Progenitor cell of endocrine pancreas (in vitro differentiated cells): ENCODE measurements at regions not wholly inside any gene's neighbourhood (a gene's known extent, or its start where the extent isn't known, plus 50 kb on each side); places are given as distances from the start of the nearest gene placed in this dataset.

Experiments
- DNase-seq: peaks from one replicate; pipeline ENCODE4 v3.0.0; 2021; ENCODE audit warnings: low spot score; ENCODE audit not compliant: unreplicated experiment
- H3K27ac Mint-ChIP-seq: 2 replicates; pipeline ENCODE4 v1.8.0; 2021; ENCODE audit warnings: mild to moderate bottlenecking, moderate library complexity, mixed read lengths
- H3K27me3 Mint-ChIP-seq: 2 replicates; pipeline ENCODE4 v1.8.0; 2021; ENCODE audit warnings: mixed read lengths
- H3K36me3 Mint-ChIP-seq: 2 replicates; pipeline ENCODE4 v1.8.0; 2022; ENCODE audit warnings: mixed read lengths; ENCODE audit not compliant: insufficient read depth
- H3K4me1 Mint-ChIP-seq: 2 replicates; pipeline ENCODE4 v1.8.0; 2021; ENCODE audit warnings: low read depth, mixed read lengths
- H3K4me3 Mint-ChIP-seq: 2 replicates; pipeline ENCODE4 v1.8.0; 2021; ENCODE audit warnings: low read depth, mild to moderate bottlenecking, moderate library complexity, mixed read lengths
- H3K9me3 Mint-ChIP-seq: 2 replicates; pipeline ENCODE4 v1.8.0; 2021; ENCODE audit warnings: low read depth, mixed read lengths
- TF ChIP-seq, protein P1 (sequence below): fragments of 200-600 bp; sonication (generic); IDR thresholded peaks from one replicate; pipeline ENCODE4 v1.5.0; 2021; ENCODE audit warnings: antibody characterized with exemption, mild to moderate bottlenecking; ENCODE audit not compliant: unreplicated experiment

DNA sequence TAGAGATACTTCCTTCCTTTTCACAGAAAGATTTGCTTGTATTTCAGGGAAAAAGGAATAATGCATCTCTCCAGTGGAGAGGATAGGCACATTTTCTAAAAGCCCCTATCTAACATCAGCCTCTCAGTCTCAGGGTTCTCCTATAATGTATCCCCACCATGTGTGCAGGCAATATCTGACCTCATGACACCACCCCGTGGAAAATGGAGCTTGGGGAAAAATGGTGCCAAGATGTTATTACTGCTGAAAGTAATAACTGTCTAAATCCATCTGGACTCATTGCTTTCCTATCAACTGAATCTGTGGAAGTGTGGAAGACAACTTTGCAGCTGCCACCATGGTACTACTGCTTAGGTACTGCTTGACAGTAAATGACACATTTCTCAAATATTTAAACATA, 574.3 kb downstream of the LRRC70 start:
- no peak overlapping the region for H3K27ac Mint-ChIP-seq
- no peaks in the 10 kb centered on the region for H3K27me3 Mint-ChIP-seq
- H3K36me3 Mint-ChIP-seq = no peaks in the 10 kb centered on the region
- TF ChIP-seq, protein P1, sequence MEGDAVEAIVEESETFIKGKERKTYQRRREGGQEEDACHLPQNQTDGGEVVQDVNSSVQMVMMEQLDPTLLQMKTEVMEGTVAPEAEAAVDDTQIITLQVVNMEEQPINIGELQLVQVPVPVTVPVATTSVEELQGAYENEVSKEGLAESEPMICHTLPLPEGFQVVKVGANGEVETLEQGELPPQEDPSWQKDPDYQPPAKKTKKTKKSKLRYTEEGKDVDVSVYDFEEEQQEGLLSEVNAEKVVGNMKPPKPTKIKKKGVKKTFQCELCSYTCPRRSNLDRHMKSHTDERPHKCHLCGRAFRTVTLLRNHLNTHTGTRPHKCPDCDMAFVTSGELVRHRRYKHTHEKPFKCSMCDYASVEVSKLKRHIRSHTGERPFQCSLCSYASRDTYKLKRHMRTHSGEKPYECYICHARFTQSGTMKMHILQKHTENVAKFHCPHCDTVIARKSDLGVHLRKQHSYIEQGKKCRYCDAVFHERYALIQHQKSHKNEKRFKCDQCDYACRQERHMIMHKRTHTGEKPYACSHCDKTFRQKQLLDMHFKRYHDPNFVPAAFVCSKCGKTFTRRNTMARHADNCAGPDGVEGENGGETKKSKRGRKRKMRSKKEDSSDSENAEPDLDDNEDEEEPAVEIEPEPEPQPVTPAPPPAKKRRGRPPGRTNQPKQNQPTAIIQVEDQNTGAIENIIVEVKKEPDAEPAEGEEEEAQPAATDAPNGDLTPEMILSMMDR = no peak
- peaks cover 3% of the 10 kb centered on the region for H3K9me3 Mint-ChIP-seq
- H3K4me3 Mint-ChIP-seq = no peak overlapping the region
- H3K4me1 Mint-ChIP-seq = peaks cover 10% of the 10 kb centered on the region
- no peak for DNase-seq

- no peak overlapping the region for H3K27ac Mint-ChIP-seq
- H3K36me3 Mint-ChIP-seq = no peaks in the 10 kb centered on the region
- H3K4me1 Mint-ChIP-seq = no peaks in the 10 kb centered on the region
- no peak for DNase-seq
- no peaks in the 10 kb centered on the region for H3K27me3 Mint-ChIP-seq
- TF ChIP-seq, protein P1 = no peak
- no peaks in the 10 kb centered on the region for H3K9me3 Mint-ChIP-seq
- H3K4me3 Mint-ChIP-seq = no peak overlapping the region
Observed at GRCh38 chr5:63145167-63145566, 566.5 kb downstream of the LRRC70 start.

GRCh38 chr5:63141591-63141990, 563.0 kb downstream of the LRRC70 start:
- Mint-ChIP-seq H3K9me3 (no peaks in the 10 kb centered on the region), H3K27me3 (no peaks in the 10 kb centered on the region), H3K4me1 (peaks cover 3% of the 10 kb centered on the region), H3K36me3 (no peaks in the 10 kb centered on the region), H3K27ac (no peak overlapping the region), H3K4me3 (no peak overlapping the region)
- TF ChIP-seq, protein P1 = no peak
- DNase-seq = no peak

DNA sequence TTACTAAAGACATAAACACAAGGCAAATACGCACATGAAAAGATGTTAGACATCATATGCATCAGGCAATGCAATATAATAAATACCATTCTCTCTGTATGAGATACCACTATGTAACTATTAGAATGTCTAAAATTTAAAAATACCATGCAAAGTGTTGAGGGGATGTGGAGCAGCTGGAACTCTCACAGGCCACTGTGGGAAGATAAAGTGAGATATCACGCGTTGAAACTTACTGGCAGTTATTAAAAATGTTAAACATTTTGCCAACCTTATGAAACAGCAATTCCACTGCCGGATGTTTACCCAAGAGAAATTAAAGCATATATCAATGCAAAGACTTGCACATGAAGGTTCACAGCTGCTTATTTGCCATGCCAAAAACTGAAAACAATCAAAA, 556.7 kb downstream of the LRRC70 start:
- H3K4me3 Mint-ChIP-seq = no peak overlapping the region
- H3K9me3 Mint-ChIP-seq = no peaks in the 10 kb centered on the region
- TF ChIP-seq, protein P1 = no peak
- no peaks in the 10 kb centered on the region for H3K36me3 Mint-ChIP-seq
- H3K4me1 Mint-ChIP-seq = peaks cover 3% of the 10 kb centered on the region
- no peak for DNase-seq
- no peaks in the 10 kb centered on the region for H3K27me3 Mint-ChIP-seq
- no peak overlapping the region for H3K27ac Mint-ChIP-seq

- TF ChIP-seq, protein P1 = no peak
- Mint-ChIP-seq H3K36me3 (no peaks in the 10 kb centered on the region), H3K27me3 (no peaks in the 10 kb centered on the region)
Observed at GRCh38 chr5:63131626-63132285, 553.1 kb downstream of the LRRC70 start.

More at GRCh38 chr5:63131626-63132285, 553.1 kb downstream of the LRRC70 start:
- no peaks in the 10 kb centered on the region for H3K4me1 Mint-ChIP-seq
- H3K27ac Mint-ChIP-seq = no peak overlapping the region
- no peaks in the 10 kb centered on the region for H3K9me3 Mint-ChIP-seq
- no peak for DNase-seq
- H3K4me3 Mint-ChIP-seq = no peak overlapping the region
